HG03520 (cell line): ENCODE measurements at regions not wholly inside any gene's neighbourhood (a gene's known extent, or its start where the extent isn't known, plus 50 kb on each side); places are given as distances from the start of the nearest gene placed in this dataset.

Experiments used
- ATAC-seq: cut with Tn5 transposase; IDR thresholded peaks from one replicate; pipeline ENCODE4 v1.9.1; 2021; ENCODE audit warnings: mild to moderate bottlenecking, moderate library complexity; ENCODE audit not compliant: unreplicated experiment

GRCh38 chr5:11977904-11978303 lies 73.7 kb upstream of the CTNND2 start:
- no peak for ATAC-seq

DNA sequence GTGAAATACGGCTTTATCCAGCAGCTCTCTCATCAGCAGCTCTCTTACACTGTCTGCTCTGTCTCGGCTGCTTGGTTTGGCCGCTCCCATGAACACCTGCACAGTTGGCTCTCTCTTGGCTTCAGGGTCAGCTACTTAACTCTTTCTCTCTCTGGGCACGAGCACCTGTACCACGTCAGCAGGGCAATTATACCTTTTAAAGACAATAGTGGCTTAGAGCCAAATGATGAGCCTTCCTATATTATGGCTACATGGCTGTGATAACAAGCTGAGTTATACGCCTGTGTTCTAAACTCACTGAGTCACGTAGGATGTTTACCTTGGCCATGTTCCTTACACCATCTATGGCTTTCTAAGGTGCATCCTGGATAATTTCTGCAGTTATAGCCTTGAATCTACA lies 69.2 kb upstream of the CTNND2 start:
- no peak for ATAC-seq

DNA sequence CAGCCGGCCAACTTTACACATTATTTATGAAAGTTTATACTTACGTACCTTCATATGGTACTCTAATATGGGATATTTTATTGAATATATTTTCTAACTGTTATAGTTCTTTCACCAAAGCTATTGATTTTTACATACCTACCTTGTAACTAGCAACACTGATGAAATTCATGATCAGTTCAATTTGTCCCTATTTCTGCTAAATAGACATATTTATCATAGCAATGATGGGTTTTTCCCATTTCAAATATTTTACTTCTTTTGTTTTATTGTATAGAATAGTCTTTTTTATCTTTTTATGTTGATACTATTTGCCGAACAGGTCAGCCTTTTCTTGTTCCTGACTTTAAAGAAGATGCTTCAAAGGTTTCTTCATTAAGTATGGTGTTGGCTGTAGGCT lies 59.0 kb upstream of the CTNND2 start:
- no peak for ATAC-seq

GRCh38 chr5:11962122-11962521 lies 57.9 kb upstream of the CTNND2 start:
- no peak for ATAC-seq

GRCh38 chr5:11958321-11958720 lies 54.1 kb upstream of the CTNND2 start:
- no peak for ATAC-seq

DNA sequence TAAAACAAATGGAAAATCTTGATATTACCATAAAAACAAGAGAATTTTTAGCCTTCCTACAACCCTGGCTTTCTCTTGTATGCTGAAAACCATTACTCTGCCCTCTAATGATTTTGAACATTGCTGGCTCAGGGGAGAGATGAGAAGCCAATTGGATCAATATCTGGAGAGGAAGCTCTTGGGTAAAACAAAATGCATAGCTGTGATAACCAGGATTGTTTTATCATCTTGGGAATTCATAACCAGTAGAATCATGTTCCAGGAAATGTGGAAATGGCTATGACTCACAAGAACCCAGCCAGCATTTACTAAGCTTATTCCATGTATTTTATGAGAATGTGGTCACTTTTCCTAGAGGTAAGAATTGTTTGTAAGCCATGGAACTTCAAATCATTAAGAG lies 51.1 kb upstream of the CTNND2 start:
- no peak for ATAC-seq
